CD4-positive, CD25-positive, alpha-beta regulatory T cell (primary cell): ENCODE measurements at regions not wholly inside any gene's neighbourhood (a gene's known extent, or its start where the extent isn't known, plus 50 kb on each side); places are given as distances from the start of the nearest gene placed in this dataset.
"Not testable (repeated sequence)": the region's sequence is repeated elsewhere in the genome, so short reads cannot be mapped to it uniquely, and the experiment has no call there.

Experiments used
- ATAC-seq, 2 donors: fragments of 150-1000 bp; cut with Tn5 transposase; one replicate each; pipeline ENCODE4 v1.10.0; 2021; ENCODE audit warnings: low read depth in 2 of 2, moderate number of reproducible peaks in 2 of 2, moderate library complexity in 1 of 2
- DNase-seq, 3 donors: peaks; one replicate each; pipeline versions ENCODE4 v3.0.0 to v3.0.0-alpha.2; 2012 to 2022; ENCODE audit warnings: mixed read lengths in 1 of 3
- H3K27ac ChIP-seq: one replicate; pipeline ENCODE4 v1.7.0; 2013; ENCODE audit warnings: mild to moderate bottlenecking, low read length; ENCODE audit not compliant: insufficient read depth, poor library complexity, severe bottlenecking
- H3K27me3 ChIP-seq: one replicate; pipeline ENCODE4 v1.7.0; 2013; ENCODE audit warnings: low read length; ENCODE audit not compliant: control insufficient read depth, insufficient read depth
- H3K36me3 ChIP-seq: one replicate; pipeline ENCODE4 v1.7.0; 2013; ENCODE audit warnings: mild to moderate bottlenecking, low read length, moderate library complexity; ENCODE audit not compliant: control insufficient read depth, insufficient read depth
- H3K4me1 ChIP-seq: 2 replicates; pipeline ENCODE4 v1.7.0; 2013; ENCODE audit warnings: mild to moderate bottlenecking, low read length; ENCODE audit not compliant: insufficient read depth, control insufficient read depth, poor library complexity, severe bottlenecking
- H3K4me3 ChIP-seq: one replicate; pipeline ENCODE4 v1.7.0; 2013; ENCODE audit warnings: low read depth, mild to moderate bottlenecking, low read length, moderate library complexity
- H3K9me3 ChIP-seq, 2 experiments: 1 replicate in 1 of 2; 2 replicates in 1 of 2; pipeline ENCODE4 v1.7.0; 2013; ENCODE audit warnings: low read length in 2 of 2, mild to moderate bottlenecking in 1 of 2, moderate library complexity in 1 of 2; ENCODE audit not compliant: control insufficient read depth in 2 of 2
- H3K27ac Mint-ChIP-seq, 3 donors: one replicate each; pipeline ENCODE4 v1.8.0; 2020 to 2022; ENCODE audit warnings: mild to moderate bottlenecking in 3 of 3, mixed read lengths in 3 of 3, moderate library complexity in 2 of 3
- H3K27me3 Mint-ChIP-seq: one replicate; pipeline ENCODE4 v1.8.0; 2022; ENCODE audit warnings: mild to moderate bottlenecking, mixed read lengths
- H3K36me3 Mint-ChIP-seq: one replicate; pipeline ENCODE4 v1.8.0; 2020; ENCODE audit warnings: mixed read lengths
- H3K4me1 Mint-ChIP-seq, 4 donors: one replicate each; pipeline ENCODE4 v1.8.0; 2020 to 2022; ENCODE audit warnings: mixed read lengths in 4 of 4, mild to moderate bottlenecking in 1 of 4
- H3K4me3 Mint-ChIP-seq, 4 donors: one replicate each; pipeline ENCODE4 v1.8.0; 2020 to 2022; ENCODE audit warnings: mild to moderate bottlenecking in 4 of 4, mixed read lengths in 4 of 4, moderate library complexity in 3 of 4
- H3K9me3 Mint-ChIP-seq, 7 donors: one replicate each; pipeline ENCODE4 v1.8.0; 2020 to 2022; ENCODE audit warnings: mixed read lengths in 7 of 7, mild to moderate bottlenecking in 3 of 7, moderate library complexity in 2 of 7

DNA sequence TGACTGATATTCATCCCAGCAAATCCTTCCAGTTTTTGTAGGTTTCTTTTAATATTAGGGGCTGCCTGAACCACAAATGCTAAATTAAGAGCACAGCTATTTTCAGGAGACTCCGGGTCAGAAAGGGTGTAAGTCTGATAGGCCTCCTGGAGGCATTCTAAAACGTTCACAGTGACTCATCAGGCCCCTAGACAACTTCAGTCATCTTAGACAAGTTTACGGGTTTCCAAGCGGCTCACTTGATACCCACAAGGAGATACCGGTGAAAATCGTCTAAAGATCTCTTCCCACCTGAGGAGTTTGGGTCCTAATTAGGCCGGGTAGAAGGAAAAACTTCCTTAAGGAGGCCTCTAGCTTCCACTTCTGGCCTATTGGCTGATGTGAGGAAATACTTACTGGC lies 342.7 kb upstream of the USP9Y start:
- peaks cover 4% of the 10 kb centered on the region for H3K27me3 Mint-ChIP-seq
- H3K4me3 Mint-ChIP-seq = no peak overlapping the region
- no peaks in the 10 kb centered on the region for H3K4me1 Mint-ChIP-seq
- DNase-seq (no peak), ATAC-seq (no peak)
- Histone ChIP-seq H3K4me3 (no peak overlapping the region), H3K9me3 (no peaks in the 10 kb centered on the region), H3K36me3 (no peaks in the 10 kb centered on the region), H3K4me1 (no peaks in the 10 kb centered on the region), H3K27ac (no peak overlapping the region), H3K27me3 (no peaks in the 10 kb centered on the region)
- H3K9me3 Mint-ChIP-seq = no peaks in the 10 kb centered on the region
- H3K36me3 Mint-ChIP-seq = no peaks in the 10 kb centered on the region
- H3K27ac Mint-ChIP-seq = no peak overlapping the region

DNA sequence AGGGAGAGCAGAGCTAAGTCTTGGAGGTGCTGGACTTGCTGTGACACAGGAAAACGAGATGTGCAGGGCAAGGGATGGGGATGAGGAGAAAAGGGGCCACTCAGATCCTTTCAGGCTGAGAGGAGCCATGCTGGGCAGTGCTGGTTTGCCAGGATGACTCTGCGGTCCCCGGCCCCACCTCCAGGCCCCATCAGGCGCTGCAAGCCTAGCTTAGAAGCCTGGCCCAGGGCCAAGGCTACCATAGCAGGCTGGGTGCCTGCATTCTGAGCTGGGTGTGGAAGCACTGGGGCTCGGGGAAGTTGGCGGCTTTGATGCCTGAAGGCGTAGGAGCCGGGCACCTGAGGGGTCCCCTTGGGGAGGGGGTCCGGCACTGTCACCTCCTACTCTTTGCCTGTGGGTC lies 341.2 kb upstream of the USP9Y start:
- H3K36me3 ChIP-seq = no peaks in the 10 kb centered on the region
- no peaks in the 10 kb centered on the region for H3K27me3 ChIP-seq
- ATAC-seq (no peak), DNase-seq (no peak)
- no peaks in the 10 kb centered on the region for H3K4me1 ChIP-seq
- Mint-ChIP-seq H3K4me1 (no peaks in the 10 kb centered on the region), H3K9me3 (no peaks in the 10 kb centered on the region), H3K4me3 (no peak overlapping the region), H3K36me3 (no peaks in the 10 kb centered on the region), H3K27me3 (peaks cover 4% of the 10 kb centered on the region), H3K27ac (no peak overlapping the region)
- no peak overlapping the region for H3K27ac ChIP-seq
- no peaks in the 10 kb centered on the region for H3K9me3 ChIP-seq
- H3K4me3 ChIP-seq = no peak overlapping the region

DNA sequence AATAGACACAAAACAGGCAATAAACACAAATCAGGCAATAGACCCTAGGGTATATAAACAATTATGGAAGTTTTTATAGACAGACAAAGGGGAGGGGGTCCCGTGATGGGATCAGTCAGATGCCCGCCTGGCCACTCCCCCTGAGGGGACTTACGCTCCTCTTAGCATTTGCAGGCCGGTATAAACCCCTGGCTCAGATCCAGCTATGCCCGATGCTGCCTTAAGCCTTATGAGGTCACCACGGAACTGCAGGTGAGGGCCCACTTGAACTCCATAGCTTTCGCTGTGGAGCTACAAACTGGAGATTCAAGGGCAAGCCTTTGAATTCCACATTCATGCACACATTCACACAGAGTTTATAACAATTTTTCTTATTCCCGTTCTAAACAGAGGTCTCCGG lies 340.5 kb upstream of the USP9Y start:
- no peaks in the 10 kb centered on the region for H3K9me3 Mint-ChIP-seq
- H3K4me1 Mint-ChIP-seq = no peaks in the 10 kb centered on the region
- no peak for DNase-seq
- Histone ChIP-seq H3K9me3 (no peaks in the 10 kb centered on the region), H3K4me1 (no peaks in the 10 kb centered on the region), H3K4me3 (no peak overlapping the region), H3K36me3 (no peaks in the 10 kb centered on the region), H3K27ac (no peak overlapping the region), H3K27me3 (no peaks in the 10 kb centered on the region)
- no peak overlapping the region for H3K4me3 Mint-ChIP-seq
- H3K27me3 Mint-ChIP-seq = peaks cover 4% of the 10 kb centered on the region
- no peak for ATAC-seq
- no peak overlapping the region for H3K27ac Mint-ChIP-seq
- no peaks in the 10 kb centered on the region for H3K36me3 Mint-ChIP-seq

DNA sequence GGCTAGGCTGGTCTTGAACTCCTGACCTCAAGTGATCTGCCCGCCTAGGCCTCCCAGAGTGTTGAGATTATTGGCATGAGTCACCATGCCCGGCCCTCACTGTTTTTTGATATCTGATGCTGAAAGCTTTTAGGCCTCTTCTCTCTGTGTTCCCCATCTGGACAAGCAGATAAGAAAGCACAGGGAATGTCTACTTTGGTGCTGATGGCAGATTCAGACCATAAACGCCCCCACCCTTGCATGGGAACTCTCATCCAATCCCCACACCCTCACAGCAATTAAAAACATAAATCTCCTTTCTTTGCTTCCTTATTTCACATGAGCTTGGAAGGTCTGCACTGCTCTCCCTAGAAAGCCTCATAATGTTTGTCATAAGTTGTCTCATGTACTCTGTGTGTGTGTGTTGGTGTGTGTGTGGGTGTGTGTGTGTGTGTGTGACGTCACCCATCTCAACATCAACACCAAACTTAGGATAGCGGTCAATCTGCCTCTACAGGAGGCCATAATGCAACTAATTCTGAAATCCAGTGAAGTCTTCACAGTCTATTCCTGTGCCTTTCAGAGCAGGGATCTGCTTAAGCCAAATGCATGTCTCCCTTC lies 335.6 kb upstream of the USP9Y start:
- Histone ChIP-seq H3K9me3 (no peaks in the 10 kb centered on the region), H3K27ac (no peak overlapping the region), H3K4me3 (no peak overlapping the region), H3K4me1 (no peaks in the 10 kb centered on the region), H3K36me3 (no peaks in the 10 kb centered on the region), H3K27me3 (no peaks in the 10 kb centered on the region)
- H3K27me3 Mint-ChIP-seq = peaks cover 4% of the 10 kb centered on the region
- no peak for DNase-seq
- H3K4me1 Mint-ChIP-seq = no peaks in the 10 kb centered on the region
- H3K4me3 Mint-ChIP-seq = no peak overlapping the region
- no peaks in the 10 kb centered on the region for H3K36me3 Mint-ChIP-seq
- ATAC-seq = no peak
- H3K27ac Mint-ChIP-seq = no peak overlapping the region
- H3K9me3 Mint-ChIP-seq = no peaks in the 10 kb centered on the region

DNA sequence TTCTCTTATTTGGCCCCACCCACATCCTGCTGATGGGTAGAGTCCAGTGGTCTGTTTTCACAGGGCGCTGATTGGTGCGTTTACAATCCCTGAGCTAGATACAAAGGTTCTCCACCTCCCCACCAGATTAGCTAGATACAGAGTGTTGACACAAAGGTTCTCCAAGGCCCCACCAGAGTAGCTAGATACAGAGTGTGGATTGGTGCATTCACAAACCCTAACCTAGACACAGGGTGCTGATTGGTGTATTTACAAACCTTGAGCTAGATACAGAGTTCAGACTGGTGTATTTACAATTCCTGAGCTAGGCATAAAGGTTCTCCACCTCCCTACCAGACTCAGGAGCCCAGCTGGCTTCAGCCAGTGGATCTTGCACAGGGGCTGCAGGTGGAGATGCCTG lies 326.4 kb upstream of the USP9Y start:
- not testable (repeated sequence) for H3K9me3 ChIP-seq, H3K36me3 ChIP-seq, ATAC-seq, H3K27ac Mint-ChIP-seq, H3K4me3 ChIP-seq, H3K9me3 Mint-ChIP-seq, H3K4me1 ChIP-seq, H3K4me1 Mint-ChIP-seq, H3K27me3 ChIP-seq, H3K36me3 Mint-ChIP-seq, DNase-seq, H3K27me3 Mint-ChIP-seq, H3K27ac ChIP-seq, H3K4me3 Mint-ChIP-seq

DNA sequence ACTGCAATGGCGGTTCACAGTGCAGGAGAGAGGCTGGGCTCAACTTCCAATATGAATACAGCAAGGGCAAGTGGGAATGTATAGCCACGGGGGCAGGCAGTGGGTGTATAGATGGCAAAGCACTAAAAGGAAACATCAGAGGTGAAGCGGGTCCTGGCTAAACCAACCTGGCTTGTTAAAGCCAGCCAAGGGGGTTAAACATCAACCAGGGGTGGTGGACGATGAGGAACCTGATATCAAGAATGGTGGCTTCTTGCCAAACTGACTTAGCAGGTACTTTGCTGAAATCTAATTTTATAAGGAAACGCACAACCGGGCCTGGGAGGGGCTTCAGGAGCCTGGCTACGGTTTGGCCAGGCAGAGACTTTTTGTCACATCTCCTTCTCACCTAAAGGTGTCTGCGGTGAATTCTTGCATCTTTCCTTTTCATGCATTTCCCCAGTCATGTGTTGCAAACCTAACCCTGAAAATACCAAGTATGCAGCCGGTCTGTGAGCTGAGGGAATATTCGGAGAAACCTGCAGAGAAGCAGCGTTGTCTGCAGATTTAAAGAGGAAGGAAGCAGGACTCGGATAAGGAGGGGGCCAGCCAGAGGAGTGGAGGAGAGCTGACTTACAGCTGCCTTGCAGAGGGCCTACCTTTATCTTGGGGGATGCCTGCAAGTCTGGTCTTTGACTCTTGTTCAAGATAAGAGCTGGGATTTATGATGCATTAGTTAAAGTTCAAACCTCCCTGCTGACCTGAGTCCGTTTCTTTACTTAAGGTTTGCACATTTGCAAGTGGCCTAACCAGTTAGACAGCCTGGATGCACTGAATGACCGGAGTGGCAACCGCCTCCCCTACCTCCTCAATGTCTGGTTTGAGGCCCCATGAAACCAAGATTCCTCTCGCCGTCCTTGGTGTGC lies 309.1 kb upstream of the USP9Y start:
- not testable (repeated sequence) for H3K9me3 Mint-ChIP-seq, H3K4me3 Mint-ChIP-seq, H3K9me3 ChIP-seq, H3K4me1 ChIP-seq, DNase-seq, H3K27ac ChIP-seq, H3K27me3 Mint-ChIP-seq, H3K4me3 ChIP-seq, ATAC-seq, H3K27ac Mint-ChIP-seq, H3K36me3 Mint-ChIP-seq, H3K4me1 Mint-ChIP-seq, H3K36me3 ChIP-seq, H3K27me3 ChIP-seq

DNA sequence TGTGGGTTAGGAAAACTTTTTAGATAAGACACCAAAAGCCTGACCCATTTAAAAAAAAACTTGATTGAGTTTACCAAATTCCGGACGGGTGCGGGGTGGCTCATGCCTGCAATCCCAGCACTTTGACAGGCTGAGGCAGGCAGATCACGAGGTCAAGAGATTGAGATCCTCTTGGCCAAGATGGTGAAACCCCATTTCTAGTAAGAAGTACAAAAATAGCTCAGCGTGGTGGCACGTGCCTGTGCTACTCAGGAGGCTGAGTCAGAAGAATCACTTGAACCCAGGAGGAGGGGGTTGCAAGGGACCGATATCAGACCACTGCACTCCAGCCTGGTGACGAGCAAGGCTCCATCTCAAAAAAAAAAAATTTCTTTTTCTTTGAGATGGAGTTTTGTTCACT lies 307.8 kb upstream of the USP9Y start:
- Histone ChIP-seq H3K4me1 (no peaks in the 10 kb centered on the region), H3K27ac (no peak overlapping the region), H3K36me3 (no peaks in the 10 kb centered on the region), H3K9me3 (no peaks in the 10 kb centered on the region), H3K27me3 (no peaks in the 10 kb centered on the region), H3K4me3 (no peak overlapping the region)
- H3K4me1 Mint-ChIP-seq = peaks cover 0 to 2% (median 0%) of the 10 kb centered on the region in 4 donors
- H3K9me3 Mint-ChIP-seq = no peaks in the 10 kb centered on the region
- ATAC-seq (no peak), DNase-seq (no peak)
- H3K27me3 Mint-ChIP-seq = no peaks in the 10 kb centered on the region
- H3K27ac Mint-ChIP-seq = no peak overlapping the region
- H3K4me3 Mint-ChIP-seq = no peak overlapping the region
- no peaks in the 10 kb centered on the region for H3K36me3 Mint-ChIP-seq
